ENCODE measurements at regions not wholly inside any gene's neighbourhood (a gene's known extent, or its start where the extent isn't known, plus 50 kb on each side); places are given as distances from the start of the nearest gene placed in this dataset.

DNA sequence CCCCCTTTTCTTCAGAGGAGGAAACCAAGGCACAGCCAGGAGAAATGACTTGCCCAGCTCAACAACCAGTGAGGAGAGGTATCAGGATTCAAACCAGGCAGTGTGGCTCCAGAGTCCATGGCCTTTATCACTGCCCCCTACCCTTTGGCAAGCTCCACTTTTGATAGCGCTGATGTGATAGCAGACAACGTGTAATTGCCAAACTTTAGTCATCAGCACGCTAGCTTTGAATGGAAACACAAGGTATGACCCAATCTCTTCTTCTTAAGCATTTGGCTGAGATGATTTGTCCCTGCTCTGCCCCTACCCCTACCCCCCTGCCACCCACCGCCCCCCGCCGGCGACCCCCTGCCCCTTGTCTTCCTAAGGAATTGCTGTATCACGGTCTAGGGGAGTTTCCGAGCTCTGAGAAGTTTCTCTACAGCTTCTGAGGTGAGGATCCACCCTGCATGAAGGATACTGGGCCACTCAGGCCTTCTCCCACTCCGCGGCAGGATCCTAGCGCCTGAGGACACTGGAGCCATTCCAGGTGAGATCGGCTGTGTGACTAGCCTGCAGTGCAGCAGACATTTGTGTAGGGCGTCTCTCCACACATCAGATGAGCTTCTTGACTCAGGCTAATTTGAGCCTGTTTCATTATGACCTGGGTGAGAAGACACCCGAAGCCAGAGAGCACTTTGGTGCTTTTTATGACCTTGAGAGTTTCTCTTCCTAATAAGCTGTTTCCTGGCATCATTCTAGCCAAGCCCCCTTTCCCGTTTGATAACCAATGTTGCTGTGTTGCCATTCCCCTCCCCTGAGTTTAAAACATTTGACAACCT, 75.1 kb upstream of the MAP4K4 start:
- TF ChIP-seq, protein P1, sequence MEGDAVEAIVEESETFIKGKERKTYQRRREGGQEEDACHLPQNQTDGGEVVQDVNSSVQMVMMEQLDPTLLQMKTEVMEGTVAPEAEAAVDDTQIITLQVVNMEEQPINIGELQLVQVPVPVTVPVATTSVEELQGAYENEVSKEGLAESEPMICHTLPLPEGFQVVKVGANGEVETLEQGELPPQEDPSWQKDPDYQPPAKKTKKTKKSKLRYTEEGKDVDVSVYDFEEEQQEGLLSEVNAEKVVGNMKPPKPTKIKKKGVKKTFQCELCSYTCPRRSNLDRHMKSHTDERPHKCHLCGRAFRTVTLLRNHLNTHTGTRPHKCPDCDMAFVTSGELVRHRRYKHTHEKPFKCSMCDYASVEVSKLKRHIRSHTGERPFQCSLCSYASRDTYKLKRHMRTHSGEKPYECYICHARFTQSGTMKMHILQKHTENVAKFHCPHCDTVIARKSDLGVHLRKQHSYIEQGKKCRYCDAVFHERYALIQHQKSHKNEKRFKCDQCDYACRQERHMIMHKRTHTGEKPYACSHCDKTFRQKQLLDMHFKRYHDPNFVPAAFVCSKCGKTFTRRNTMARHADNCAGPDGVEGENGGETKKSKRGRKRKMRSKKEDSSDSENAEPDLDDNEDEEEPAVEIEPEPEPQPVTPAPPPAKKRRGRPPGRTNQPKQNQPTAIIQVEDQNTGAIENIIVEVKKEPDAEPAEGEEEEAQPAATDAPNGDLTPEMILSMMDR (conservative IDR thresholded peaks at IDR 0.05; ENCODE audit: low read depth, low read length): no peak
- TF ChIP-seq EZH2 (IDR thresholded peaks at IDR 0.05; ENCODE audit: borderline replicate concordance, low read depth, low read length, poor library complexity, severe bottlenecking): no peak
